ENCODE measurements at regions not wholly inside any gene's neighbourhood (a gene's known extent, or its start where the extent isn't known, plus 50 kb on each side); places are given as distances from the start of the nearest gene placed in this dataset.

- Histone ChIP-seq H3K36me3 (no peaks in the 10 kb centered on the region), H3K9me3 (no peaks in the 10 kb centered on the region), H3K4me3 (no peak overlapping the region), H3K27me3 (no peaks in the 10 kb centered on the region), H3K4me1 (no peaks in the 10 kb centered on the region), H3K27ac (no peak overlapping the region)
- DNase-seq (ENCODE audit: extremely low spot score in 2 of 2), result no peak
- TF ChIP-seq POLR2AphosphoS5 (IDR thresholded peaks at IDR 0.05; ENCODE audit: insufficient read depth in 1 of 2, low read depth in 1 of 2) (no peak), CTCF (IDR thresholded peaks at IDR 0.05) (no peak), POLR2A (IDR thresholded peaks at IDR 0.05) (no peak)
- intact Hi-C loops (cut with DNase I), result no loop called here
Observed at GRCh38 chr11:26084313-26084712, 247.6 kb upstream of the ANO3 start.

DNA sequence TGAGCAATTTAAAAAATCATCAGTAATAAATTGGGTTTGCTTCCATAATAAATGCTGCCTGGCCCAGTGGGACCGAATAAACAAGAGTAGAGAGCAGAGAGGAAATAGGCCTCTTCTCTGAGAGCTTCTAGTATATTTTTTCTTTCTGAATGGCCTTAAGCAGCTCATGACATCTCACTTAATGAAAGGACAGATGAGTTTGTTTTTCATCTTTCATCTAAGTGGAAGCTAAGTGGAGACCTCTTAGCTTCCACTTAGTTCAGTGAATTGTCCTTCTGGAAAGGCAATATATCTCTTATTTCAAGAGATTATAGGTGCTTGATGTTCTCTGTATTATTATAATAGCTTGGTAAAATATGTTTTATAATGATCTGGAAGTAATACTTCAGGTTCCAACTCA, 245.9 kb upstream of the ANO3 start:
- no peaks in the 10 kb centered on the region for H3K9me3 ChIP-seq
- H3K4me3 ChIP-seq, result no peak overlapping the region
- H3K27me3 ChIP-seq, result no peaks in the 10 kb centered on the region
- TF ChIP-seq POLR2A (IDR thresholded peaks at IDR 0.05), result no peak
- no peak for TF ChIP-seq CTCF (IDR thresholded peaks at IDR 0.05)
- no peak for TF ChIP-seq POLR2AphosphoS5 (IDR thresholded peaks at IDR 0.05; ENCODE audit: insufficient read depth in 1 of 2, low read depth in 1 of 2)
- intact Hi-C loops (cut with DNase I), result no loop called here
- H3K27ac ChIP-seq, result no peak overlapping the region
- no peak for DNase-seq (ENCODE audit: extremely low spot score in 2 of 2)
- H3K36me3 ChIP-seq, result no peaks in the 10 kb centered on the region
- no peaks in the 10 kb centered on the region for H3K4me1 ChIP-seq

- H3K4me3 ChIP-seq, result no peak overlapping the region
- intact Hi-C loops (cut with DNase I), result no loop called here
- TF ChIP-seq CTCF (IDR thresholded peaks at IDR 0.05) (no peak), POLR2A (IDR thresholded peaks at IDR 0.05) (no peak), POLR2AphosphoS5 (IDR thresholded peaks at IDR 0.05; ENCODE audit: insufficient read depth in 1 of 2, low read depth in 1 of 2) (no peak)
- no peaks in the 10 kb centered on the region for H3K9me3 ChIP-seq
- H3K27ac ChIP-seq, result no peak overlapping the region
- H3K27me3 ChIP-seq, result no peaks in the 10 kb centered on the region
- H3K4me1 ChIP-seq, result no peaks in the 10 kb centered on the region
- DNase-seq (ENCODE audit: extremely low spot score in 2 of 2), result no peak
- H3K36me3 ChIP-seq, result no peaks in the 10 kb centered on the region
Observed at GRCh38 chr11:26087120-26087935, 244.6 kb upstream of the ANO3 start.

DNA sequence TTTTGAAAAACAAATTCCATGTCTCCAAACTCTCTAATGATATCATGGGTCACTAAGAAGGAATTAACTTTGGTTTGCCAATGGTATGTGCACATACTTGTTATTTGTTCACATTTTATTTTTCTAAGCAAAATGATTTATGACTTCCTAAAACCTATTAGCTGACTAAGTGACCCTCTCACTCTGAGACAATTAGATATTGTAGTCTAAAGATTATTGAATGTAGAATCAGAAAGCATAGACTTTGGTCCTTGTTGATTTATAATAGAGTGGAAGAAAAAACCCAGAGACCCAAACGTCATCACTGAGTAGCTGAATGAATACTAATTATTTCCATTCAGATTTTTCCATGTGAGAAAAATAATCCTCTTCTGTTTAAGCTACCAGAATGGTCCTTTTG, 243.5 kb upstream of the ANO3 start:
- Histone ChIP-seq H3K9me3 (no peaks in the 10 kb centered on the region), H3K4me3 (no peak overlapping the region), H3K36me3 (no peaks in the 10 kb centered on the region), H3K27me3 (no peaks in the 10 kb centered on the region), H3K27ac (no peak overlapping the region), H3K4me1 (no peaks in the 10 kb centered on the region)
- no peak for DNase-seq (ENCODE audit: extremely low spot score in 2 of 2)
- intact Hi-C loops (cut with DNase I), result no loop called here
- TF ChIP-seq CTCF (IDR thresholded peaks at IDR 0.05) (no peak), POLR2A (IDR thresholded peaks at IDR 0.05) (no peak), POLR2AphosphoS5 (IDR thresholded peaks at IDR 0.05; ENCODE audit: insufficient read depth in 1 of 2, low read depth in 1 of 2) (no peak)

DNA sequence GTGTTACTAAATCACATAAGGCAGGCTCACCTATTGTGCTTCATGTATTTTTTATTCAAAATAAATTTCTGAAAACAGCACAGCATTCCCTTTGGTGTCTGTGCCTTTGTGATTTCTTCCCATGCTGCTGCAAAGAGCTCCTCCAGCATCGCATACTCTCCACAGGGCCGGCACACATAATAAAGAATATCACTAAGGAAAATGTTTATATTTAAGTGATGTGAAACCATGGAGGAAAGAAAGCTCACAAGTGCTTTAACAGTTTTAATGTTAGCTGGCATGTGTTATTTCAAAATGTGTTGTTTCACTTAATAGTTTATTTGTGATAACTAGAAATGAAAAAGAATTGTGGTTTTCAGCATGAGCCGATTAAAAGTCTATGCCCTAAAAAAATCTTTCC, 241.3 kb upstream of the ANO3 start:
- Histone ChIP-seq H3K9me3 (no peaks in the 10 kb centered on the region), H3K4me1 (no peaks in the 10 kb centered on the region), H3K27ac (no peak overlapping the region), H3K27me3 (no peaks in the 10 kb centered on the region), H3K36me3 (no peaks in the 10 kb centered on the region), H3K4me3 (no peak overlapping the region)
- TF ChIP-seq POLR2A (IDR thresholded peaks at IDR 0.05), result no peak
- TF ChIP-seq CTCF (IDR thresholded peaks at IDR 0.05), result no peak
- no peak for TF ChIP-seq POLR2AphosphoS5 (IDR thresholded peaks at IDR 0.05; ENCODE audit: insufficient read depth in 1 of 2, low read depth in 1 of 2)
- intact Hi-C loops (cut with DNase I), result loop anchor here (2.0 kb wide), 1 partner anchor 76 kb away; no protein-coding TSS in a partner anchor
- DNase-seq (ENCODE audit: extremely low spot score in 2 of 2), result no peak

Measured in vagina (tissue), 2 donors.